ENCODE measurements at regions not wholly inside any gene's neighbourhood (a gene's known extent, or its start where the extent isn't known, plus 50 kb on each side); places are given as distances from the start of the nearest gene placed in this dataset.

DNA sequence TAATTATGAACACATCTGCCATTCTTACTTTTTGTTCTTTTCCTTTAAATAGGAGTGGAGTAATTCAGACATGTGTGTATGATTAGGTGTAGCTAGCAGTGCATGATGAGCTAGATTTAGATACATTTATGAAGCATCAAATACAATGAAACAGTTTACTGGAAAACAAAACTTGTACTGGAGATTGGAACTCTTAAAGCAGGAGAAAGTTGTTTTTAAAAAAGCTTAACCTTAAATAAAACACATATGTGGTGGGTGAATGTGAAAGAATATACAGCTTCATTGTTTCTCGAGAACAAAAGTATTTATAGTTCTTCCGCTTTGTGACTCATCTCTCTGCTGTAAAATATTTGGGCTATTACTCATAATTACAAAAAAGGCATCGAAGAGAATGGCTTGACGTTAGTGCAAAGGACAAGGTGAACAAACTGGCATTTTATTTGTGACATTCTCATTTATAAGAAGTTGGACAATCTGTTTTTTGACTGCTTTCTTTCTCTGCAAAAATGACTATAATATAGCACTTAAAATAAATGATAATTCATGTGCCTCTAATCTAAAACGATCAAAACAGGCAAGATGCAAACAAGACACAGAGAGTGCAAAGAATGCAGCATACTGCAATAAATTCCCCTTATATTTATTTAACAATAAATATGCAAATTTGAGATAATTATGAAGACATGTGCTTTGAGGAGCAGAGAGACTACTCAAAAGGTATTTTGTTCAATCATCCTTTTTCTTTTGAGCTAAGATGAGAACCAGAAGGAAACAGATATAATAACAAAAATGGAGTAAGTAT, 478.8 kb downstream of the CETN3 start:
- no peak for DNase-seq

DNA sequence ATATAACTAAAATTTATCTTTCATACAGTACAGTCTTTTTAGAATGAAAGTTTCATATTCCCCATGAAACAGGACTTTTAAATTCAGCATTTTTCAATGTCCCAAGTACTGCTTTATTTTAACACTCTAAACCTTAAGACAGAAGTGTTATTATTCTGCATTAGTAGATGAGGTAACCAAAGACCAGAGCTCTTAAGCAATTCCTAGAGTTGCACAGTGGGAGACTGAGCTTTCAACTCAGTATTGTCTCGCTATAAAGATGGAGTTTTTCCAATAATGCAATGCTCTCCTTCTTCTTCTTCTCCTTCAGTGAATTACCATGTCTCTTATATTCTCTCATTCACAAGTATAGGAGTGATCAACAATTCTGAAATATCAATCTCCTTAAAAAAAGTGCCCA, 479.7 kb downstream of the CETN3 start:
- DNase-seq, result no peak

DNA sequence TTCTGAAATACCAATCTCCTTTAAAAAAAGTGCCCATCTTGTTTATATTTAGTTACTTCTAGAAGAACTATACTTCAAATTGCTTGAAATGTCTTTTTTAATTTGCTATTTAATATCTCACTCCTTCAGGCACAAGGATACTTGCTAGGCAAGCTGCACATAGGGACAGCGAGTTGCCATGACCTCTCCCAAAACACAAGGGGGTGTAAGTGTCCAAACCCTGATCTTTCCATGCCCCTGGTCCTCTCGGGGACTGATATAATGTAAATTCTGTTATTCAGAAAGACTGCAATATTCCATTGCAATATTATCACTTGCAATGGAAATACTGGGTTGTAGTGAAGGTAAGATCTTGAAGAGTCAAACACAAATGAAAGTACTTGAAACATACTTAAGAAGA, 480.4 kb downstream of the CETN3 start:
- DNase-seq, result no peak

DNA sequence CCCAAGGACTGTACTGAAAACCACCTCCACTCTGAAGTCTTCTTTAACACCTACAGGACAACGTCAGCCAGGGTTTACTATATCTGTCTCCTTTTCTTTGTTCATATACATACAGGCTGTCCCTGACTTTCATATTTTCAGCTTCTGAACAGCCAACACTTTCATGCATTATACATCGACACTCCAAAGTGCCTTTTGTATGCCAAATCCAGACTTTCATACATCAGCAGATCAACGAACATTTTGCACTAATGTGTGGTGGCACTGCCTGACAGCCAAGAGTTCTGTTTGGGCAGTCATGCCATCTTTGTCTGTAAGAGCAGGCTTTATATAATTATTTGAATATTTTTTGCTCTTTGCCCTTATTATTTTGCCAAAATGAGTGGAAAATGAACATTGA, 487.4 kb downstream of the CETN3 start:
- DNase-seq, result no peak

DNA sequence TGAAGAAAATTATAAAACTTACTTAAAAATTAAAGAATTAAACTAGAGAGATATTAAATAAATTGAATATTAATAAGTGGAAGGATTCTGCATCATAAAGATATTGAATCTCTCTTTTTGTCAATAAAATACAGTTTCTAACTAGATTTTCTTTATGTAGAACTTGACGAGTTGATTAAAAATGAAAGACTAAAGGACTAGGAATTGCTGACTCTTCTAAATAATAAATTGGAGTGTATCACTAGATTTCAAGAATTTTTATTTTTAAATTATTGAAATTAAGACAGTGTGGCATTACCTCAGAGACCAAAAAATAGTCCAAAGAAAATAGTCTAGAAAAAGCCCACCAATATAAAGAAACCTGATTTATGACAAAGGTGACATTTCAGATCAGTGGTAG, 492.4 kb downstream of the CETN3 start:
- DNase-seq, result no peak

DNA sequence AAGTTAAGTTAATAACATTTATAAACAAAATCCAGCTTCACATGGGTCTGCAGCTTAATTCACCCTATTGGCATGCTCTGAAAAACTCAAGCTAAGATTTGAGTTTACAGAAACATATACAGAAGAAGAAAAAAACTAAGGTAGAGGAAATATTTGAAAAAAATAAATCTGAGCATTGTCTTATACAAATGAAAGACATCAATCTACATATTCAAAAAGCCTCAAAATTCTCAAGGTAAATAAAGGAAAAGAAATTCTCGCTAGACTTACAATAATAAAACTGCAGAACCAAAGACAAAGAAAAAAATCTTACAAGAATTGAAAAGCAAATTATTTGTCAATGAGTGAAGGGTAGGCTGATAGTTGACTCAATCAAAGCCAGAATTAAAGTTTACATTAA, 493.4 kb downstream of the CETN3 start:
- no peak for DNase-seq

DNA sequence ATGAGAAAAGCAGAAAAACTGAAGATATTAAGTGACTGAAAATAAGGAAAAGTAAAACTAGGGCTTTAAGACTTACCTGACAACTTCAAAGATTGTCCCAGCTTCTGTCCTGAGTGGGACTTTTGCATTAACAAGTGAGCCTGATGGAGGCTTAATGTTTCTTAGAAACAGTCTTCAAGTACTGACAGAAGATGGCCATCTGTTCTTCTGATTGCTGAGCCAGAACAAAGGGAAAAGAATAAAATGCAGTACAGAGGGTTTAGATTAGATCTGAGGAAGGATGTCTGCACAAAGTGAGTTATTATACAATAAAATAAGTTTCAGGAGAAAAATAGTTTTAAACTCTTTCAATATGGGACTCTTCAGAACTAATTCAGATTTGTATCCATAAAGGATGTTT, 500.7 kb downstream of the CETN3 start:
- no peak for DNase-seq

DNA sequence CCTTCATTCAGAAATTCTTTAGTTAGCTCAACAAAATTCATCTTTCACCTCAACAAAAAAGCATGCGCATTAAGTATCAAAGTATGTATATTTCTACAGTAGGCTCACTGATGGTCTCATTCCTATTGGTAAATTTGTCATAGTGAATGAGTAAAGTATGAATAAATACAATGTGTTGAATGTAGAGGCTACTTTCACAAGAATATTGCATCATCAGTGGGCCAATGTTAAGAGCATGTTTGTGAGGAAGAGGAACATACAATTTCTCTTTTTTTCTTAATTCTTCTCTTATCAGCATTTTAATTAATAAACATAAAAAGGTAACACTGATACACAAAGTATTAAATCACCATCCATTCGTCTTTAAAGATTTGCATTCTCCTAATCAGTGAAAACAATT, 505.1 kb downstream of the CETN3 start:
- DNase-seq, result no peak

DNA sequence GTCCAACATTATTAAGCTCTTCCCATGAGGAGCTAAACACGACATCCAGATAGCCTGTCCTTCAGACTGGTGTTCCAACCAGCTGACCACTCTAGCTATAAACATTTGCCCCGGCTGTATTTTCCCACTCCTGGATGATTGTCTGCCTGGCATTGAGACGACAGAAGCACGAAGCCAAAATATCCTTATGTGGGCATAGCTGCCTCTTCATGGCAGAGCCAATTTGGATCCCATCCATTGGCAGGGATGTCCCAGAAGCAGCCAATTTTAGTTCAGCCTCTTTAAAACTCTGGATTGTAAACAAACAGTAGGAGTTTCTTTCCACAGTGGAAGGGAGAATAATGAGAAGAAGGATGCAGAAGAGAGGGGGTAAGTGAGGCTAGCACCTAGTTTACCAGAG, 507.6 kb downstream of the CETN3 start:
- no peak for DNase-seq

DNA sequence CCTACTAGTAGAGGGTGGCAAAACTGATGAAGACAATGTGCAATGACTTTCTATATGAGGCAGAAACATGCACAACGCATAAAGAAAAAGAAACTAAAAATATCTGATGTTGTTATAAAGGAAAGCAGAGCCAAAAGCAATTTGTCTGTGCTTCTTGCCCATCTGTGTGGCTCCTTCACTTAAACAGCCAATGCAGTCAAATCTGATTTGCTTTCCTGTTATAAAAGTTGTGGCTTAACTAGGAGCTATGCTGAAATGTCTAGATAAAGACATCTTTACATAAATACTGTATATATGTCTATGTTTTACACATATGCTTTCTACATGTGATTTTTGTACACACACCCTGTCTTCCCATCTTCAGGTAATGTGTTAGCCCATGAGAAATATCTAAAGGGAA, 508.2 kb downstream of the CETN3 start:
- no peak for DNase-seq

DNA sequence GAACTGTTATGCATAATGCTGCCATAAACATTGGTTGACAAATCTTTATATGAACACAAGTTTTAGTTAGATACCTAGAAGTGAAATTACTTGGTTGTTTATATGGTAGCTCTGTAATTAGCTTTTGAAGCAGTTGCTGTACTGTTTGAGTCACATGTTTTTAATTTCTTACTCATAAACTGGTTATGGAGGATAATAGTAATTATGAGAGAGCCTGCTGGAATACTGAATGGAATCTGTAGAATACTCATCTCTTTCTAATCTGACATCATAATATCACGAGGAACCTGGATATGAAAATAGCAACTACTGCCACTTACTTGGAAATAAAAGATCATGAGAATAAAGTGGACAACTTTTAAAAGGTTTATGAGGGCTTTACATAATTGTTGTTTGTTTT, 509.2 kb downstream of the CETN3 start:
- no peak for DNase-seq

DNA sequence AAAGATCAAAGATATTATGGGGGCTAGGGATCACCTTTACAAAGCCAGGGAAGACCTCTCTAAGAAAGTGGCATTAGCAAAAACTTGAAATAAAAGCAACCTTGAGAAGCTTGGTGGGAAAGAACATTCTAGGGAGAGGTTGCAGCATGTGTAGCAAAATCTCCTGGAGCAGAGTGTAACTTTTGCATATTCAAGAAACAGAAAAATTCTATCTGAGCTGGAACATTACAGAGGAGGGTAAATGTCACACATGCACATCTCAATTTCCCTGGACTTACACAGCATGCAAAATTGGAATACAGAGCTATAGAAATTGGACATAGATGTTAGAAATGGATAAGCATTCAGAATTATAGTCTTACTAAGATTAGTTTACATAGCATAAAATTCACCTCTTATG, 510.0 kb downstream of the CETN3 start:
- DNase-seq, result no peak

DNA sequence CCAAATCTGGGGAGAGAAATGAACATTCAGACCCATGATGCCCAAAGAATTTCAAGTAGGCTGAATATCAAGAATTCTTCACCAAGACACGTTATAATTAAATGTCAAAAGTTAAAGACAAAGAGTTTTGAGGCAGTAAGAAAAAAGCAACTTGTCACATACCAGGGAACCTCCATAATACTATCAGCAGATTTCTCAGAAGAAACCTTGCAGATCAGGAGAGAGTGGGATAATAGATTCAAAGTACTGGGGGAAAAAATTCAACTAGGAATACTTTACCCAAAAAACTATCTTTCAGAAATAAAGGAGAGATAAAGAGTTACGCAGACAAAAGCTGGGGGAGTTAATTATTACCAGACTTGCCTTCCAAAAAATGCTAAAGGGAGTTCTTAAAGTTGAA, 516.0 kb downstream of the CETN3 start:
- DNase-seq, result no peak

DNA sequence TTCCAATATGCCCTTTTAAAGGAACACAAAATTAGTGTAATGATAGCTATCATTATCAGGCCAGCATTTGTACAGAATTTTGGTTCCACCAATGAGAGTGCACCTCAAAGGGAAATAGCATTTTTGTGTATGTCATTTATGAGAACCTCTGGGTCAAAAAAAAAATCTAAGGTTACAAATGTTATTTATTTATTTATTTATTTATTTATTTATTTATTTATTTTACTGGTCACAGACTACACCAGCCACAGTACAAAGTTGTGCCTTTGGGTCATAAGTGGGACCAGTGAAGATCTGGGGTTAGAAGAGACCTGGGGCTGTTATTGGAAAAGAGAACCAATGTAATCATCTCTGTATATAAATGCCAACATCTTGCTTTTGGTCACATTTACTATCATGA, 523.9 kb downstream of the CETN3 start:
- no peak for DNase-seq

DNA sequence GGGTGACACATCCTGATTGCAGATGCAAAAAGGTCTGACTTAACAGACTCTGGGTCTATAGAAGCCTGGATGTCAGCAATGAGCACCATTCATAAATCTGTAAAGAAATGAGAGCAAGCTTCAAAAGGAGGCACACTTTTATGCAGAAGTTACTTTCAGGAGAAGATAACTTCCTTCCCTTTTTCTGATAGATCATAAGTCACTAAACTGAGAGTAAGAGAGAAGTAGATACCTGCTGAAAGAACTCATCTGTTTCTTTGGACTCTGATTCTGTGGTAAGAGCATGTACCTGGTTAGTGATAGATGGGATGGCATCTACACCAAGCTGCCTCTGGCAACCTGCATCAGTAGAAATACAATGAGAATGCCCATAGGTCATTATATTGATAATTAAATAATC, 525.6 kb downstream of the CETN3 start:
- DNase-seq, result no peak

DNA sequence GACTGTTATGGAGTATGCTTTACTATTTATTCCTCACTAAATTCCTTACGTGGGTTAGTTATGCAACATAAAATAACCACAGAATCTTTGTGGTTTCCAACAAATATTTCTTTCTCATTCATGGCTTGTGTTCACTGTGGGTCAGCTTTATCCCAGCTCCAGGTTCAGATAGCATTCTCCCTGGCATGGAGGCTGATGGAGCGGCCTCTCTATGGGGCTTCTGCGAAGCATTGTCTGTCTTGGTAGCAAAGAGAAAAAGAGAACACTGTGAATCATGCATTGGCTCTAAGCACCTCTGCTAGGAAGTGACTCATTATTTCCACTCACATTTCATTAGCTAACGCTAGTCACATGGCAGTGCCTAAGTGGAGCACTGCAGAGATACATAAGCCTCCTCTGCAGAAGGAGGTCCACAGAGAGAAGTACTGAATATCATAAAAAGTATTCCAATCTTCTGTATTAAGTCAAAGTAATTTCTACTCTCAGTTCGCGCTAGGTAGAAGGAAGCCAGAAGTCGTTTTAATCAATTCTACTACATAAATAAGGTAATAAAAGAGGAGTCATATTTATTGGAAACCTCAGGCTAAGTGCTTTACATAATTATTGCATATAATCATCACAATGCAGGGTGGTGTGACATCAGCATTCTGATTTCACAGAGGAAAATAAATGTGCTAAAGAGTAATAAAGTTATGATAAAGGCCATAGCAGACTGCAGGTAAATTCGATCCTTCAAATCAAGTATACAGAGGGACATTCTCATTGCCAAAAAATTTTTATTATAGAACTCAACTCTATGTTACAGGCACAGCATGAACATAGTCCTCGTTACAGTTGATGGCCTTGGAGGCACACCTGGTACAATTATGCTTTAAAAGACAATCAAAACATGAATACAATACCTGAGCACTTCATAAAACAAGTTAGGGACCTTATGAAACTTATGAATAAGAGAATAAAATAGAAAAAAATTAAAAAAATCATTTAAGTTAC, 531.1 kb downstream of the CETN3 start:
- no peak for DNase-seq

DNA sequence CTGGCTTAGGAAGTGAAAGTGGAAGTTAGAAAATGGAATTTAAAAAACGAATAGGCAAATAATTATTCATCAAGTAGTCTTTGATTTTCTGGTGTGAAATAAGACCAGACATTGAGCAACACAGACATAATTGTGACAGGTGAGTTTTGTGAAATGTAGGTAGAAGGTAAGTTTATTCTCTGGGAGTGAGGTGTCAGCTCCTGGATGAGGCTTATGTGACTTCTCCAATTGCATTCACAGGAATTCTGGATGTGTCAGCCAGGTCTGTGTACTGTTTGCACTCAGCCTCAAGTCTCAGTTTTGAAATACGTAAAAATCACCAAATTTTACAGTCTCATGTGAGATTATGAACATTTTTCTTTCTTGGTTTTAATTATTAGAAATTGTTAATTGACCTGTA, 537.6 kb downstream of the CETN3 start:
- no peak for DNase-seq

DNA sequence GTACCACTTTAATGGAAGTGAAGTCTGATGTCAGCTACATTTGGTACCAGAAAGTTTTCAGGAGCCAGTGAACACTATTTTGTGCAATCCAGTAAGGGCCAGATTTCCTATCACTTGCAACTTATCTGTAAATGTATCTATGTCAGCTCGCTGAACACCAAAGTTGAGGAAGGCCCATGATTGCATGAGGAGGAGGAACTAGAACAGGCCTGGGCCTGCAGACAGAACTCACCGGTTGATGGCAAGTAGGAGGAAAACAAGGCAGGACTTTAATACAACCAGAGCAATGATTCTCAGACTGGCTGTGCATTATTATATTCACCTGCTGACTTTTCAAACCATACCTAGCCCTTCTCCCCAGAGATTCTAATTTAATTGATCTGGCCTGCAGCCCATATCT, 540.2 kb downstream of the CETN3 start:
- DNase-seq, result no peak

DNA sequence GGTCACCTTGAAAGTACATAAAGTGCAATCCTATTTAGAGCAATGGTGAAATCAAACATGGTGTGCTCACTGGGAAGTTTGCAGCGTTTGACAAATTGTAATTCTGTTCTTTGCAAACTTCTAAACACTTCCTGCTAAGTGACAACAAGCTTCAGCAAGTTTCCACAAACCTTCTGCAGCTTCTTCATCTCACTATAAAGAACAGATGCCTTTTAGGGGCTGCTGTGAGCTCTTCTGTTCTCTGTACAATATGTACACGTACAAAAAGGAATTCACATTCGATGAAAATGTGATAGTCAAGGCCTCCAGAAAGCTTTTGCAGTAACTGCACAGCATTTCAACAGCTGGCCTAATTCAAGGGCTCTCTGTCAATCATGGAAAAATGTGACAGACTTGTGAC, 543.1 kb downstream of the CETN3 start:
- no peak for DNase-seq

DNA sequence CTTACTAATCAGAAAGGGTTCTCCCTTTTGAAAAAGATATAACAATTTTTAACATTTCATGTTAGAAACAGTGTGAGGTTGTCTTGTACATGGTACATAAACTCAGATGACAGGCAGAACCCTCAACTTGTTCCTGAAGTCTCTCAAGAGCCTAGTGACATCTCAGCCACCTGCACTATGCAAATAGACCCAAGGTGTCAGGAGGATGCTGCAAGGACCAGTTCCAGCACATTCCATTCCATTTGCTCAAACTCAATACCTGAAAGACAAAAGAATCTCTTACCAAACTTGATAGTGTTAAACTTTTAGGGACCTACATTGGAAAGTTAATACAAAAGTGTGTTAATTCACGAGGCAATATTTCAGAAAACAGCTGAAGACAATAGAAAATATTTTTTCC, 544.6 kb downstream of the CETN3 start:
- no peak for DNase-seq

DNA sequence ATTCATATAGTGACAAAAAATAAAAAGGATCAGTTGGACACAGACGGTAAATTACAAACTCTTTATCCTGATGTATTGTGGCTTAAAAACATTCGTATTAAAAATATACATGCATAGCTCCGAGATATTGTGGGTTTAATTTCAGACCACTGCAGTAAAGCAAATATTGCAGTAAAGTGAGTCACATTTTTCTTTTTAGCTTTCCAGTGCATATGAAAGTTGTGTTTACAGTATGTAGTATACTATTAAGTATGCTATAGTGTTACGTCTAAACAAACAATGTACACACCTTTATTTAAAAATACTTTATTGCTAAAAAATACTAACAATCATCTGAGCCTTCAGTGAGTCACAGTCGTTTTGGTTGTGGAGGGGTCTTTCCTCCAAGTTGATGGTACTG, 551.8 kb downstream of the CETN3 start:
- no peak for DNase-seq

DNA sequence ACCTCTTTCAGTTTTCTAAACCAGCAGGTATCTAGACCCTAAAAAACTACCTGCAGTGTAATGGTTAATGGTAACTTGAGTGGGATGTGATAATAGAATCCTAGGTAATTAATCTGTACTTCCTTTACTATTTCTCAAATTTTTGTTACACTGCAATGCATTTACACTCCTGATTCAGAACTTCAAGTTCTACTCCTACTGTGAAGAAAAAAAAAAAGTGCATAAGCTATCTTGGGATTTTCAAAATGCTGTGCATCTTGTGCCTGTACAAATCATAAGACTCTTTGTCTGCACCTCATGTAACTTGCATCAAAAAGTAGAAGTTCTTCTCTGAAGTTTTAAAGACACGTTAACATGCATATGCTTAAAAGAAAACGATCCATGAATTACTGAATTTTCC, 554.1 kb downstream of the CETN3 start:
- DNase-seq, result no peak

DNA sequence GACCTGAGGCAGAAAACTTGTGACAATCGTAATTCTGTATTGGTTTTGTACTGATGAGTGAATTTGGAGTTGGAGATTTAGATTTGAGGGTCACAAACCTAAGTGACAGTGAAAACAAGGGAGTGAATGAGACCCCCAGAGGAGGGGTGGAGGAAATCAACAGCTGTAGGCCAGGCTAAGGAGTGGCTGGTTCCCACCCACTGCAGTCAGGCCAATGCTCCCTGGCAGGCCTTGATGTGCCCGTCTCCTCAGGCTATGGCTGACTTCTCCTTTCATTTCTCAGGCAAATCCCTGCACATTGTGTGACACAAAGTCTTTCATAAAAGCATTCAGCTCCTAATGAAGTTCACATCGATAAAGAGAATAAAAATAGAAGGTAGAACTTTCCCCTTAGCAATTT, 557.6 kb downstream of the CETN3 start:
- no peak for DNase-seq

Data from renal pelvis (tissue), 1 donor.